ENCODE measurements at regions not wholly inside any gene's neighbourhood (a gene's known extent, or its start where the extent isn't known, plus 50 kb on each side); places are given as distances from the start of the nearest gene placed in this dataset.
"Not testable (repeated sequence)": the region's sequence is repeated elsewhere in the genome, so short reads cannot be mapped to it uniquely, and the experiment has no call there.

DNA sequence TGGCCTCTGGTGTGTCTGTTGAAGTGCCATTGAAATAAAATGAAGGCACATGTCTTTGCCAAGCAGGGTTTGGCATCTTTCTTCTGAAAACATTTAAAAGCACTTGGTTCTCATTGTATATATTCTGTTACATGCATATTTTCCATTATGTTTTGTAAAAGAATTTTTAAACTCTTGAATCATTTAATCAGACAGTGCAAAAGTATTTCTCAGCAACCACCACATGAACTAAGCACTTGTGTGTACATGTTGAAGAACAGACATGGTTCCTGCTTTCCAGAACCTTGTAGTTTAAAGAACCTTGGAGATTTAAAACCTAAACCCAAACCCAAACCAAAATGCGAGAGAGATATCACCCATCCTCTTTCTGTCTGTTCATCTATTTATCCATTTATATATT, 220.3 kb upstream of the GIMD1 start:
- DNase-seq, result no peak

GRCh38 chr4:106587558-106587957, 219.0 kb upstream of the GIMD1 start:
- DNase-seq, result no peak

DNA sequence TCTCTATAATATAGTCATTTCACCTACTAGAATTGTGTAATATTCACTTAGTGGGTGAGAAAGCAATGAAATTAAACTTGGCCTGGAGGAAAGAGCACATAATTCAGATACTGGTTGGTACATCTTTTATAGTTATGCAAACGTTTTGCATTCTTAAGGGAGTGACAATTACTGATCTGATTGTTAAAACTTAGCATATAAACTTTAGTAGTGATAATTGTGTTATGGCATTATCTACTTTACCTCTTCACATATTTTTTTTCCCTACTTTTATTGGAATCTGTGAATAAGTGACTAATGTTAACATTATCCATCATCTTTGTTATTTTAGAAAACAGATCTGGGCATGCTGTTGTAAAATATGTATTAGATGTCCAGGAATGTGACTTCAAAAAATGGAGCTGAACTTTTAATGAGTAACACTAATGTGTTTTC, 217.4 kb upstream of the GIMD1 start:
- no peak for DNase-seq

DNA sequence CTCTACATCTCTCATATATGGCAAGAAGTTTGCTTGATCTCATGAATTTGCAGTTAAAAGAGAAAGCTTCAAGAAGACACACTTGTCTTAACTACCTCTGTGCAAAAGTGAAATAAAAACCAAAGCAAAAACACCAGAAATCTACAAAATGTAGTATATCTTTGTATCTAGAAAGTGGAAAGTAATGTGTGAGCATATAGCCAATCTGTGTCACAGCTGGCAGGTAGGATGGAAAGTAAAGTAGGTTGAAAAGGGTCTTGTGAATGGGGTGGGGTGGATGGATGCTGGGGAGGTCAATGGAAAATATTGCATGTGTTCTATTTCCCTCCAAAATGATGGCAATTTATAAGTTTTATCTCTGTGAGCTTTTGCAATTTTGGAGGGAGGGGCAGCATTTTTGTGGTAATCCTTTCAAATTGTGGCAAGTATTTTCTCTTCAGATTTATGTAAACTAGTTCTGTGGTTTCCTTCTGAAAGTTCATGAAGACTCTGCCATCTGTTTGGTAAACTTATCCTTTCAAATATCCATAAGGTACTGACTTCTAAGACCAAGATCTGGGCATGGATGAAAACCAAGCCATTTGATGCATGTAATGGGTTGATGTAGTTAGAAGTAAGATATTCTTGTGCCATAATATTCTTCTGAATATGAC, 215.9 kb upstream of the GIMD1 start:
- DNase-seq, result no peak

GRCh38 chr4:106583567-106583966, 215.0 kb upstream of the GIMD1 start:
- DNase-seq, result no peak

DNA sequence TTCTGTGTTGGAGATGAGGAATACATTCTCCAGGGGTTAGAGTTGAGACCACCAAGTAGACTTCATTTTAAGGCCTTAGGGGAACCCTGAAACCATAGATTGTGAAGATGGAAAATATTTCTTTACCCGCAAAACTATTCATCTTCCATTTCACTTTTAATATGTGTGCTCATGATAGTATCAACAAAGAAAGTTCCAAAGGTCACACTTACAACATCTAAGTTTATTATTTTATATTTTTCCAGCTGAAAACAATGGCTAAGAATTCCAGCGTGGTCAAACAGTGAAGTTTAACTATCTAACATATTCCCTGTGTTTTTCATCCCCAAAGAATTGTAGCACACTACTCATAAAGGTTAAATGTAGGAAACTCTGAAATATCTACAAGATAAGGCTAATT, 214.5 kb upstream of the GIMD1 start:
- DNase-seq, result no peak

- no peak for DNase-seq
Observed at GRCh38 chr4:106582103-106582502, 213.5 kb upstream of the GIMD1 start.

DNA sequence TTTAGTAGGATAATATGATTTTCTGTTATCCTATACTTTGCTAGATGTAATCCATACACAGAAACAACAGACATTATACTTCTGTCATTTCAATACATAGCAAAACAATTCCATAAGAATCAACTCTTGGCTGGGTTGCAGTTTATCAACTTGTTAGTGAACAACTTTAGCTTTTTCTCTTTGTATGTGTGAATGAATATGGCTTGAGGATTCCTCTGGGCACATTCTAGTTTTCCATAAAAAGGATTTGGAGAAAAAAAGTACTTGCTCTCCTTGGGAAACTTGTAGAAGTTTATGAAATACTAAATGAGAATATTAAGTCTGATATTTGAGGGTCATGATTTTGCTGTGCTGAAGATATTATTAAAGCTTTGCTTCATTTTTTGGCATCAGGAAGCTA, 210.7 kb upstream of the GIMD1 start:
- no peak for DNase-seq

DNA sequence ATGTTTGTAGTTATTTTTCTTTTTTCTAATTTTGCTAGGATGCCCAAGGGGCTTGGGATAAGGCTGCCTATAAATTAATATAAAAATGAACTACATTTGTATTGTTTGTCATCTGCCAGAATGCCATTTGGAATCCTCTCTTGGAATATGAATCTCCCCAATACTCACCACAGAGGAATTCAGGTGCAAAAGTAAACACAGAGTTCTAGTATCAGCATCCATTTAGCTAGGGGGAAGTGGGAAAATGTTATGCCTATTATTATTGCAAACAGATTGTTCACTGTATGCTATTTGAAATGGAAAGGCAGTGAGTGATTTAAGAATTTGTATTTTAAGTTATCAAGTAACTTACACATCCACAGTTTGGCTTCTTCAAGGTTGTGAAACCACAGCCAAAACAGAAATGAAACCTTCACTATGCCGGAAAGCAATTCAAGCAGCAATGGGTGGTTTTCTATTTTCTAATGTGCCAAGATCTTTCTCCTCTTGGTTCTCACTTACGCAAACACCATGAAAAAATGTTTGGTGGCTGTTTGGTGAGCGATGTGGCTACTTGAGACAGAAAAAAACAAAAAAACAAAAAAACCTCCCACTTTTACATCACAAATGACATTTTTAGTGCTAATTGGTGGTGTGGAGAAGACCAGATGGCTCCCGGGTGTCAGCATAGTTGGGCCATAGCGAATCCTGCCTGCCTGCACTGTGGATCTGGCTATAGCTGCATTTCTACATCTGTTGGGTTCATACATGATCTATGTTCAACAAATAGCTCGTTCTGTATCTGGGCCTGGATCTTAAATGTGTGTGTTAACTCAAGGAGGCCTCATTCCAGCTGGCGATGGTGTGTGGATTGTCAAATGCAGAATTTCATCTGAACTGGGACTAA, 200.8 kb upstream of the GIMD1 start:
- no peak for DNase-seq

- no peak for DNase-seq
Observed at GRCh38 chr4:106565727-106566126, 197.1 kb upstream of the GIMD1 start.

- not testable (repeated sequence) for DNase-seq
Observed at GRCh38 chr4:106563637-106564036, 195.1 kb upstream of the GIMD1 start.

DNA sequence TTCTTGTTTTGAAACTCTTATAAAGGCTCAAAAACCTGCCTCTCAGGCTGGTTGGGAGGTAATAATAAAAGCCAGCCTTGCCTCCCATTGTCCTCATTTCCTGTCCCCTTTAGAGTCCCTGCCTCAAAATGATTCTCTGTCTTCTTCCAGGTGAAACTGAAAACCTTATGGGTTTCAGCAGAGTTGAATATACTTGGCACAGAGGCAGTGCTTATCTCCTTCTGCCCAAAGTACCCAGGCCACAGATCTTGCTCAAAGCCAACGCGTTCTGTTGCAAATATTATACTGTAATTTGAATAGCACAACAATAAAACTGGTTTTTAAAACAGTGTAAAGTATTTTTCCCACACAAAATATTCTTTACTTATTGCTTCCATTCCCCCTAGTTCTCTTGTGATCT, 183.1 kb upstream of the GIMD1 start:
- no peak for DNase-seq

DNA sequence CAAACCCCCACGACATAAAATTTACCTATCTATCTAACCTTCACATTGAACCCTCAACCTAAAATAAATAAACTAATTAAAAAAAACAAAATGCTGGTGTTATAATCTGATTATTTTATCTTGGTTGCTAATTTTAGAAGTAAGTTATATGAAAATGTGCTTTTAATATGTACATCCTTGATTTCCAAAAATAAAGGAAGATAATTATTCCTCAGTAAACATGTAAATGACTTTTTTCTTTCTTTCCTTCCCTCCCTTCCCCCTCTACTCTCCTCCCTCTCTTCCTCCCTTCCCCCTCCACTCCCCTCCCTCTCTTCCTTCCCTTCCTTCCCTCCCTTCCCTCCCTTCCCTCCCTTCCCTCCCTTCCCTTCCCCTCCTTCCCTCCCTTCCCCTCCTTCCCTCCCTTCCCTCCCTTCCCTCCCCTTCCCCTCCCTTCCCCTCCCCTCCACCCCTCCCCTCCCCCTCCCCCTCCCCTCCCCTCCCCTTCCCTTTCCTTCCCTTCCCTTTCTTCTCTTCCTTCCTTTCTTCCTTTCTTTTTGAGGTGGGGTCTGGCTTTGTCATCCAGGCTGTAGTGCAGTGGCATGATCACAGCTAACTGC, 180.0 kb upstream of the GIMD1 start:
- no peak for DNase-seq

GRCh38 chr4:106546370-106546769, 177.8 kb upstream of the GIMD1 start:
- DNase-seq, result no peak

DNA sequence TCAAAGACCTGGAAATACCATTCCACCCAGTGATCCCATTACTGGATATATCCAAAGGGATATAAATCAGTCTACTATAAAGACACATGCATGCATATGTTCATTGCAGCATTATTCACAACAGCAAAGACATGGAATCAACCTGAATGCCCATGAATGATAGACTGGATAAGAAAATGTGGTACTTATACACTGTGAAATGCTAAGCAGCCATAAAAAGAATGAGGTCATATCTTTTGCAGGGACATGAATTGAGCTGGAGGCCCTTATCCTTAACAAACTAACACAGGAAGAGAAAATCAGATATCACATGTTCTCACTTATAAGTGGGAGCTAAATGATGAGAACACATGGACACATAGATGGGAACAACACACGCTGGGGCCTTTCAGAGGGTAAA, 174.0 kb upstream of the GIMD1 start:
- DNase-seq, result not testable (repeated sequence)

GRCh38 chr4:106541253-106541652, 172.7 kb upstream of the GIMD1 start:
- no peak for DNase-seq

GRCh38 chr4:106530821-106531220, 162.2 kb upstream of the GIMD1 start:
- no peak for DNase-seq

DNA sequence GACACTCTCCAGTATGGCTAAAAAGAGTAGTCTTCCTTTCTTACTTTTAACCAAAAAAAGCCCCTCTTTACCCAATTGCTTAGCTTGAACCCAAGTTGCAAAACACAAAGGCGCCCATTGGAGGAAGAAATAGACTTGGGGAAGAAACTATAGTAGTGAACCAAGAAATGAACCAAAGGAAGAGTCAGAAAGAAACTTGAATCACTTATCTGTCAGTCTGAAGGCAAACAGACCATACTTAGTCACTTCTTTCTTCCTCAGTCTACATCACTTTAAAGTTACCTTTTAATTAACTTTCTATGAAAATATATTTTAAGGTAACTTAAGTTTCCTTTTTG, 161.4 kb upstream of the GIMD1 start:
- DNase-seq, result no peak

- DNase-seq, result no peak
Observed at GRCh38 chr4:106529348-106530023, 160.9 kb upstream of the GIMD1 start.

DNA sequence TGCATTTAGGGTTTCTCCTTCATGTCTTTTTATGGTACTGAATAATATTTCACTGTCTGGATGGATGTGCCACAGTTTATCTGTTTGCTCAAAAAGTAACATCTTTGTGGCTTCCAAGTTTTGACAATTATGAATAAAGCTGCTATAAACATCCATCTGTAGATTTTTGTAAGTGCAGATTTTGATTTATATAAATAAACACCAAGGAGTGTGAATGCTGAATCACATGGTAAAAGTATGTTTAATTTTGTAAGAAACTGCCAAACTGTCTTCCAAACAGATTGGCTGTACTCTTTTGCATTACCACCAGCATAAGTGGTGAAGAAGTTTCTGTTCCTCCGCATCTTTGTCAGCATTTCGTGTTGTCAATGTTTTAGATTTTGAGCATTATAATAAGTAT, 158.7 kb upstream of the GIMD1 start:
- DNase-seq, result no peak

GRCh38 chr4:106525425-106525824, 156.8 kb upstream of the GIMD1 start:
- not testable (repeated sequence) for DNase-seq

GRCh38 chr4:106524772-106525171, 156.2 kb upstream of the GIMD1 start:
- DNase-seq, result not testable (repeated sequence)

GRCh38 chr4:106522839-106523238, 154.3 kb upstream of the GIMD1 start:
- no peak for DNase-seq

DNA sequence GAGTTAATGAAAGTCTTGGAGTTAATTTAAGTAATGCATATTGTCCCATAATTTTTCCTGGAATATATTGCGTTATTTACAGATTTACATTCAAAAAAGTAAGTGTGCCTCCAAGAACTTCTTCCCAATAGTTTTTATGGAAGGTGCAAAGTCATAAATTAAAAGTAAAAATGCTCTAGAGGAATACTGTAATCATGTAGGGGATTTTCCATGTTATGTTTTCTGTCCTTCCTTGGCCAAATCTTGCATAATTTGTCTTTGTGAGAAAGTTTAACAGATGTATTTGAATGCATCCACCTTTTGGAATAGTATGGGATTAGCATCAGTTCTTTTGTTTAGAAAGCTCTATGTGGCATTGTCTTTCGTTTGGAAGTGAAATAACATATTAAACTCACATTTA, 144.1 kb upstream of the GIMD1 start:
- DNase-seq, result no peak

All from stimulated activated CD8-positive, alpha-beta memory T cell treated with anti-CD3 and anti-CD28 coated beads, Interleukin-4, amount 100 ng/mL, for 48 hours (primary cell).